ENCODE measurements at regions not wholly inside any gene's neighbourhood (a gene's known extent, or its start where the extent isn't known, plus 50 kb on each side); places are given as distances from the start of the nearest gene placed in this dataset.
"Not testable (repeated sequence)": the region's sequence is repeated elsewhere in the genome, so short reads cannot be mapped to it uniquely, and the experiment has no call there.

GRCh38 chr5:72586788-72587530 is 79.7 kb upstream of the ZNF366 start:
- DNase-seq = no peak

DNA sequence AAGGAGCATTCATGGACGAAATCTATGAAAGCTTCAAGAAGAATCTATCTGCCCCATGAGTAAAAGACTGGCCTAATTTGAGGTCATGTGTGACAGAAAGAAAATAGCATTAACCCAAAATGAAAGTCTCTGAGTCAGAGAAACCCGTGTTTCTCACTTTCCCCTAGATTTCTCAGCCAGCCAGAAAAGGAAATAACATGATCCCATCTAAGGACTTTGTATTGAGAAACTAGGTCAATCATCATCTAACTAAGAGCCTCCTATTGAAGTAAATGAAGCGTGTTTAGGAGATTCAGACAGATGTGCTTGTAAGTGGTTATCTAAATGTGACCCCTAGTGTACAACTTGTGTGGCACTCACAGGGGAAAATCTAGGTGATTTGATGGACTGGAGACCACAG is 77.3 kb upstream of the ZNF366 start:
- no peak for DNase-seq

GRCh38 chr5:72579290-72579689 is 72.1 kb upstream of the ZNF366 start:
- not testable (repeated sequence) for DNase-seq

GRCh38 chr5:72572236-72572765 is 65.1 kb upstream of the ZNF366 start:
- no peak for DNase-seq

GRCh38 chr5:72569408-72569944 is 62.3 kb upstream of the ZNF366 start:
- DNase-seq = no peak

DNA sequence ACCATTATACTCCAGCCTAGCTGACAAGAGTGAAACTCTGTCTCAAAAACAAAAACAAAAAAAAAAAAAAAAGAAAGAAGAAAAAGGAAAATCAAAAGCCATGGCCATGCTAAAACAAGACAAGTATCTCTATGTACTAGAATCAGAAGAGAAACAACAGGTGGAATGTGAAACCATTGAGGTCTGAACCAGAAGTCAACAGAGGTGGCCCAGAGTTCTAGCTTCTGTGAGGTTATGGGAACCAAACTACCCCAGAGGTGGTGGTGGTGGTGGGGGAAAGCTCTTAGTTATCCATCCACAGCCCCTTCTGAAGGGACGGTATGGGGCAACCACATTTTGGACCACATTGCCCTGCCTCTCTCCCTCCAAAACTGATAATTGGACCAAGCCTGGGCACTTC is 59.5 kb upstream of the ZNF366 start:
- no peak for DNase-seq

DNA sequence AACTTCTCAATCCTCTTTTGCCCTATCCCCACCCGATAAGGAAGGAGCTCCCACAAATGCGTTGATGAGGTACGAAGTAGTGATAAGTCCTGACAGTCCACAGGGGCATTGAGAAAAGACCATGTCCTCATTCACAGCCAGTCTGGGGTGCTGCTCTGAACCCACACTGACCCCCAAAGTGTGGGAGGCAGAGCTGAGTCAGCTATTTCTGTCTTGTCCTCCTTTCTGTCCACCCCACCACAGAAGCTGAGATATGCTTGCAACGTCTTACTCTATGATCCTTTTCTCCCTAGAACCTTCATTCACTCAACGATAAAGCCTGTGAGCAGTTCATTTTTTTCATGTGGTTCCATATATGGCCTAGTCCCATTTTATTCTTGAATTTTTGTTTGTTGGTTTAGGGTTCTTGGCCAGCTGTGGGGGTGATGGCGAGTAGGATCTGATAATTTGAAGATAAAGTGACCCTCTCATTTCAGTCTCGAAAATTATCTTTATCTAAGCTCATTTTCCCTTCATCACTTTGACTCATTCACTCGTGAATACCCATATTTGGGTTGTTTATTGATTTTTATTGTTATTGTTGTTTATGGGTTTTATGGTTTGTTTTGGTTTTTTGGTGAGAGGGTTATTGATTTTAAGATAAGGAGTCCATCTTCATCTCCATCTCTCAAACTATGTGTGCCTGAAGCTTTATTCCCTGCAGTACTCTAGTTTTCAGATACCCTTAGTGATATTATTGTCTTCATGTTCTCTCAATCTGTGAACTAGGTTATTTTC is 58.5 kb upstream of the ZNF366 start:
- no peak for DNase-seq

DNA sequence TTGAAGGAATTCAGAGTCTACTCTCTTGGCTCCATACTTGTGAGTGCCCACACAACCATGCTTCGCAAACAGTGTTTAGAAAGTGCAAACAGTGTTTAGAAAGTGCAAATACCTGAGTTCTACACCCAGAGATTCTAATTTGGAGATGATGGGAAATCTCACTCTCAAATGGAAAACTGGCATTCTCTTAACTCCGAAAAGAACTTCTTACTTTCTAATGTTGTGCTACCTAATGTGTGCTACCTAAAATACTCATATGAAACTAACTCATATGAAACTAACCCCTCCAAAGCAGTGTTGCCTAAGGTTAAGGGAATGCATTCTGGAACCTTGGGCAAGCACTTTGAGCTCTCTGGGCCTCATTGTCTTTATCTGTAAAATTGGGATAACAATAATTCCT is 55.5 kb upstream of the ZNF366 start:
- DNase-seq = no peak

GRCh38 chr5:72561148-72561972 is 54.1 kb upstream of the ZNF366 start:
- no peak for DNase-seq

DNA sequence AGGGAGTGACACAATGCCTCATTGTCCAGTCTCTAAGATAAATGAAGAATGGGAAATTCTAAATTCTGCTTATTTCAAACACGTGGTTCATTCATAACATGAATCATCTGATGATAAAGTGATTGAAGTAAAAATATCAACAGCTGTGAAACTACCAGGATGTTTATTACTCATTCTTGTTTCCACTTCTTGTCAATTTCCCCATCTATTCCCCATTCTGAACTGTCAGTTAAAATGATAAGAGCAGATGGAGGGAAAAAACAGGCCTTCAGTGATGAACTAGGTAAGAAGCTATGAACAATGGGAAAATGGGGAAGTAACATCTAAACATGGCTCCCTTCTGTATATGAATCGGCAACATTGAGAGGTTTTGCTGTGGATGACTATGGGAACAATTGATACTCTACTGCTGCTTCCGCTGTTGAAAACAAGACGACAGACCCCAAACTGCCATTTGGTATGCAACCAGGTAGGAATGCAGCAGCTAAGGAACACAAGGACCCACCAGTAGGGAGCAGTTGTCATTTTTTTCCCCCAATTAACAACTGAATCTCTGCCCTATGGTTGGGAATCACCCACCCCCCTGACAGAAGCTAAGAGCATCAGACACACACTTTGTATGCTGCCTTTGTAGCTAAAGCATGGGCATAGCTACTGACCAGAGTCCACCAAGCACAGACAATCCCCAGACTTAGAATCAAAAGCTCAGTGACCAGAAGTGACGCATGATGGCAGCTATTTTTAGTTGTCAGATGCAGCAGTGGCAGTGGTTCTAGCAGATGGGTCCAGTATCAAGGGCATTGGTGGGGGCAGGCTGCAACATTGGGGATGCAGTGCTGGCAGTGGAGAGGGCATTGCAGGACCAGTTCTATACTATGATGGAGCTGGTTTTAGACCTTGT is 52.9 kb upstream of the ZNF366 start:
- DNase-seq = no peak

GRCh38 chr5:72558383-72558782 is 51.2 kb upstream of the ZNF366 start:
- no peak for DNase-seq

DNA sequence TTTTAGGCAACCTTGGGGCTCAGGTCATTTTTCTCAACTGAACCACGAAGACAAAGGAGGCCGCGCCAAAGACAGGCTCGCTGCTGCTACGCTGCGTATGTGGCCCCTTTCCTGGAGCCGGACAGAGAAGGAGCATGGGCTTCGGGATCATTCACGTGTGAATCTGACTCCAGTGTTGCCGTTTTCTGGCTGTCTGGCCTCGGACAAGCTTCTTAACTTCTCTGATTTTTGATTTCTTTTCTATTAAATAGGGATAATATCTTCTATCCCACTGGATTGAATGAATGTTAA is 50.8 kb upstream of the ZNF366 start:
- DNase-seq = no peak

DNA sequence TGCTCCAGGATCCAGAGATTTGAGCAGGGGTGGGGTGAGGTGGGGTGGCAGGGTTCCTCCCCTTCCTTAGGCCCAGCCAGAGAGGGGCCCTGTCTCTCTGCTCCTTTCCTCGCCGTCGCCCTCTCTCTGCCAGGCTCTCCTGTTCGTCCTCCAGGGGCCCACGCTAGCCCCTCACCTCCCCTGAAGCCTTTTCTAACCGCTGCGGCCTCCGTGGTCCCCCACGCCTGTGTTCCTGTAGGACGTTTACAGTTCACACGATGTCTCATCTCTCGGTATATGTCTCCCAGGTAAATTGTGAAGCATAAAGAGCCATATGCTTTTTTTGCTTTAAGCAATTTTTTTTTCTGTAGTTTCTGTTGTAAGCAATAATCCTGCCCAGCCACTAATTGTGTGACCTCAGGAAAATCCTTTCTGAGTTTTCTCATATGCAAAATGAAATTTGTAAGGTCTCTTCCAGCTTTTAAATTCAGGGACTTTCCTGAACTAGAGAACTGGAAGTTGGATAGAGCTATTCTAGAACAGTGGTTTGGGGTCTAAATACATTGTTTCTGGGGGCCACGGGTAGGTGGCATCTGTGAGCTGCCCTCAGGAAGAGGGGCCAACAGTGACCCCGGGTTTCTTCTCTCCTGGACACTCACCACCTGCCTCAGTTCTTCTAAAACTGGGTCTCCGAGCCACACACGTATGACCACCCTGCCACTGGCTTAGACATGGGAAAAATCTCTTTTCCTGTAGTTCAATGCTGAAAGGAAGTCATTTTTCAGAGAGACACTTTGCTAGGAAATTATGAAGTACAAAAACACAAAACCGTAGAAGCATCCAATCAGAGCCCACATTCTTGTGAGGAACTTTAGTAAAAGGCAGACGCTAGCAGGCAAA is 50.2 kb upstream of the ZNF366 start:
- DNase-seq = no peak
